ENCODE measurements at regions not wholly inside any gene's neighbourhood (a gene's known extent, or its start where the extent isn't known, plus 50 kb on each side); places are given as distances from the start of the nearest gene placed in this dataset.
"Not testable (repeated sequence)": the region's sequence is repeated elsewhere in the genome, so short reads cannot be mapped to it uniquely, and the experiment has no call there.

- TF ChIP-seq CTCF (IDR thresholded peaks at IDR 0.05); USF2 (IDR thresholded peaks at IDR 0.05; ENCODE audit: borderline replicate concordance, low read depth, low read length); IRF3 (IDR thresholded peaks at IDR 0.05; ENCODE audit: low read depth, low read length); TAF1 (IDR thresholded peaks at IDR 0.05; ENCODE audit: borderline replicate concordance, low read depth, low read length); PBX3 (IDR thresholded peaks at IDR 0.05); YY1 (IDR thresholded peaks at IDR 0.05; ENCODE audit: low read depth); MAX (IDR thresholded peaks at IDR 0.05; ENCODE audit: low read depth); ZBTB33 (IDR thresholded peaks at IDR 0.05; ENCODE audit: borderline replicate concordance, low read depth); TEAD4 (IDR thresholded peaks at IDR 0.05; ENCODE audit: borderline replicate concordance, insufficient read depth); POLR2AphosphoS5 (IDR thresholded peaks at IDR 0.05; ENCODE audit: low read depth, low read length); RCOR1 (IDR thresholded peaks at IDR 0.05; ENCODE audit: low read length); GABPA (IDR thresholded peaks at IDR 0.05; ENCODE audit: low read depth); EZH2phosphoT487 (IDR thresholded peaks at IDR 0.05; ENCODE audit: borderline replicate concordance, low read depth): not testable (repeated sequence)
Measured at GRCh38 chr6:11402581-11402980, 135.0 kb upstream of the TMEM170B start.
